Panc1 (cell line): ENCODE measurements at regions not wholly inside any gene's neighbourhood (a gene's known extent, or its start where the extent isn't known, plus 50 kb on each side); places are given as distances from the start of the nearest gene placed in this dataset.

ENCODE experiments used
- ATAC-seq: fragments of 200-7000 bp; cut with Tn5 transposase; 2 replicates; pipeline ENCODE4 v1.9.1; 2020; ENCODE audit warnings: mild to moderate bottlenecking, moderate library complexity
- BruUV-seq: library from RNA; stranded (reverse); fragments of 400-500 nt; replicated peaks from 2 replicates; lab custom pipeline; 2021; lab: Mats Ljungman, UMichigan
- CTCF ChIA-PET: fragments of 300-600 bp; sonication (Branson Sonifier 250); formaldehyde crosslinking; loops from one replicate; lab custom pipeline; 2022; ENCODE audit warnings: antibody characterized with exemption; lab: Charles Lee
- POLR2A ChIA-PET: fragments of 300-600 bp; sonication (Branson Sonifier 250); formaldehyde crosslinking; loops from one replicate; lab custom pipeline; 2022; ENCODE audit warnings: antibody characterized with exemption; lab: Charles Lee
- DNase-seq: peaks from one replicate; pipeline ENCODE4 v3.0.0-alpha.2; 2010; ENCODE audit warnings: low read depth, low spot score
- H3K27ac ChIP-seq: 2 replicates; pipeline ENCODE4 v1.5.1; 2011; ENCODE audit warnings: mild to moderate bottlenecking, low read length, inconsistent platforms
- H3K27me3 ChIP-seq: fragments of 200-500 bp; sonication (Bioruptor generic); 2 replicates; pipeline ENCODE4 v1.6.0; 2014; ENCODE audit warnings: low read length, inconsistent platforms; ENCODE audit not compliant: control insufficient read depth, insufficient read depth
- H3K36me3 ChIP-seq: fragments of 200-500 bp; sonication (Bioruptor generic); 2 replicates; pipeline ENCODE4 v1.5.1; 2014; ENCODE audit warnings: inconsistent platforms, mild to moderate bottlenecking, low read length, moderate library complexity; ENCODE audit not compliant: control insufficient read depth, insufficient read depth
- H3K4me1 ChIP-seq: 2 replicates; pipeline ENCODE4 v1.5.1; 2011; ENCODE audit warnings: inconsistent platforms, mild to moderate bottlenecking, low read length, moderate library complexity; ENCODE audit not compliant: control insufficient read depth, insufficient read depth
- H3K4me3 ChIP-seq, 2 experiments: 2 replicates each; pipeline ENCODE4 v1.5.1; 2011 to 2012; ENCODE audit warnings: low read depth in 2 of 2, low read length in 2 of 2, mild to moderate bottlenecking in 2 of 2, inconsistent platforms in 1 of 2, moderate library complexity in 1 of 2
- H3K9me3 ChIP-seq: fragments of 200-500 bp; sonication (Bioruptor generic); 2 replicates; pipeline ENCODE4 v1.5.1; 2014; ENCODE audit warnings: low read depth, mild to moderate bottlenecking, inconsistent platforms, low read length, moderate library complexity; ENCODE audit not compliant: control insufficient read depth, insufficient read depth
- CTCF ChIP-seq: fragments of 450-650 bp; IDR thresholded peaks from 2 replicates; pipeline ENCODE4 v1.5.1; 2017; ENCODE audit warnings: mild to moderate bottlenecking
- POLR2AphosphoS5 ChIP-seq: IDR thresholded peaks from 2 replicates; pipeline ENCODE4 v1.6.1; 2012; ENCODE audit warnings: mild to moderate bottlenecking, low read depth, low read length, moderate library complexity
- SIN3A ChIP-seq: IDR thresholded peaks from 2 replicates; pipeline ENCODE4 v1.6.1; 2012; ENCODE audit warnings: low read depth, mild to moderate bottlenecking, low read length, moderate library complexity, borderline replicate concordance; ENCODE audit not compliant: insufficient read depth
- TCF7L2 ChIP-seq: IDR thresholded peaks from 2 replicates; pipeline ENCODE4 v1.6.1; 2011; ENCODE audit warnings: mild to moderate bottlenecking, low read depth, low read length, inconsistent platforms
- in situ Hi-C: cut with HindIII; loops from 2 replicates; pipeline ENCODE4 v1.10.0; 2016; ENCODE audit warnings: low sequenced_read_pairs, low pct_unique_long_range_greater_than_20kb
- intact Hi-C: fragments of 100-400 bp; cut with micrococcal nuclease; formaldehyde crosslinking; loops from one replicate; pipeline ENCODE4 v1.10.0; 2022; ENCODE audit not compliant: unreplicated experiment
- TF ChIP-seq, protein P1 (sequence below), 2 experiments: IDR thresholded peaks; 2 replicates each; pipeline ENCODE4 v1.6.1; 2011 to 2012; ENCODE audit warnings: low read depth in 2 of 2, control low read depth in 1 of 2, low read length in 1 of 2, mild to moderate bottlenecking in 1 of 2, moderate library complexity in 1 of 2; ENCODE audit not compliant: insufficient read depth in 1 of 2

GRCh38 chr3:78529601-78530000, 1238.2 kb downstream of the ROBO1 start:
- Histone ChIP-seq H3K27me3 (no peaks in the 10 kb centered on the region), H3K4me1 (no peaks in the 10 kb centered on the region), H3K9me3 (no peaks in the 10 kb centered on the region), H3K4me3 (no peak overlapping the region), H3K36me3 (no peaks in the 10 kb centered on the region), H3K27ac (no peak overlapping the region)
- intact Hi-C loops, result no loop called here
- DNase-seq (no peak), ATAC-seq (no peak)
- in situ Hi-C loops, result no loop called here
- TF ChIP-seq, protein P1, sequence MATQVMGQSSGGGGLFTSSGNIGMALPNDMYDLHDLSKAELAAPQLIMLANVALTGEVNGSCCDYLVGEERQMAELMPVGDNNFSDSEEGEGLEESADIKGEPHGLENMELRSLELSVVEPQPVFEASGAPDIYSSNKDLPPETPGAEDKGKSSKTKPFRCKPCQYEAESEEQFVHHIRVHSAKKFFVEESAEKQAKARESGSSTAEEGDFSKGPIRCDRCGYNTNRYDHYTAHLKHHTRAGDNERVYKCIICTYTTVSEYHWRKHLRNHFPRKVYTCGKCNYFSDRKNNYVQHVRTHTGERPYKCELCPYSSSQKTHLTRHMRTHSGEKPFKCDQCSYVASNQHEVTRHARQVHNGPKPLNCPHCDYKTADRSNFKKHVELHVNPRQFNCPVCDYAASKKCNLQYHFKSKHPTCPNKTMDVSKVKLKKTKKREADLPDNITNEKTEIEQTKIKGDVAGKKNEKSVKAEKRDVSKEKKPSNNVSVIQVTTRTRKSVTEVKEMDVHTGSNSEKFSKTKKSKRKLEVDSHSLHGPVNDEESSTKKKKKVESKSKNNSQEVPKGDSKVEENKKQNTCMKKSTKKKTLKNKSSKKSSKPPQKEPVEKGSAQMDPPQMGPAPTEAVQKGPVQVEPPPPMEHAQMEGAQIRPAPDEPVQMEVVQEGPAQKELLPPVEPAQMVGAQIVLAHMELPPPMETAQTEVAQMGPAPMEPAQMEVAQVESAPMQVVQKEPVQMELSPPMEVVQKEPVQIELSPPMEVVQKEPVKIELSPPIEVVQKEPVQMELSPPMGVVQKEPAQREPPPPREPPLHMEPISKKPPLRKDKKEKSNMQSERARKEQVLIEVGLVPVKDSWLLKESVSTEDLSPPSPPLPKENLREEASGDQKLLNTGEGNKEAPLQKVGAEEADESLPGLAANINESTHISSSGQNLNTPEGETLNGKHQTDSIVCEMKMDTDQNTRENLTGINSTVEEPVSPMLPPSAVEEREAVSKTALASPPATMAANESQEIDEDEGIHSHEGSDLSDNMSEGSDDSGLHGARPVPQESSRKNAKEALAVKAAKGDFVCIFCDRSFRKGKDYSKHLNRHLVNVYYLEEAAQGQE (IDR thresholded peaks at IDR 0.05; ENCODE audit: insufficient read depth in 1 of 2, low read depth in 2 of 2, low read length in 1 of 2), result no peak
- TF ChIP-seq CTCF, result no peak
- TF ChIP-seq TCF7L2, result no peak
- TF ChIP-seq POLR2AphosphoS5, result no peak
- no peak for TF ChIP-seq SIN3A
- CTCF ChIA-PET, result no interaction called here
- POLR2A ChIA-PET, result no interaction called here
- BruUV-seq, result no TSS peak

- ChIA-PET POLR2A (interaction anchor here (0.6 kb wide), 1 partner anchor 470 kb away, joined by 3 read pairs; no protein-coding TSS in a partner anchor), CTCF (no interaction called here)
These were observed 1227.3 kb downstream of the ROBO1 start for GRCh38 chr3:78540485-78540884.

More at GRCh38 chr3:78540485-78540884, 1227.3 kb downstream of the ROBO1 start:
- Histone ChIP-seq H3K27ac (no peak overlapping the region), H3K27me3 (no peaks in the 10 kb centered on the region), H3K4me3 (no peak overlapping the region), H3K9me3 (no peaks in the 10 kb centered on the region), H3K4me1 (no peaks in the 10 kb centered on the region), H3K36me3 (no peaks in the 10 kb centered on the region)
- in situ Hi-C loops (no loop called here), intact Hi-C loops (no loop called here)
- ATAC-seq (no peak), DNase-seq (no peak)
- BruUV-seq, result no TSS peak
- TF ChIP-seq SIN3A, result no peak
- TF ChIP-seq CTCF, result no peak
- no peak for TF ChIP-seq TCF7L2
- TF ChIP-seq POLR2AphosphoS5, result no peak
- TF ChIP-seq, protein P1 (IDR thresholded peaks at IDR 0.05; ENCODE audit: insufficient read depth in 1 of 2, low read depth in 2 of 2, low read length in 1 of 2), result no peak
